Fibroblast of skin of left quadriceps (primary cell): ENCODE measurements at regions not wholly inside any gene's neighbourhood (a gene's known extent, or its start where the extent isn't known, plus 50 kb on each side); places are given as distances from the start of the nearest gene placed in this dataset.
"Not testable (repeated sequence)": the region's sequence is repeated elsewhere in the genome, so short reads cannot be mapped to it uniquely, and the experiment has no call there.

Experiments used
- DNase-seq, 2 experiments: peaks; one replicate each; pipeline ENCODE4 v3.0.0-alpha.2; 2013; ENCODE audit warnings: low read depth in 2 of 2

DNA sequence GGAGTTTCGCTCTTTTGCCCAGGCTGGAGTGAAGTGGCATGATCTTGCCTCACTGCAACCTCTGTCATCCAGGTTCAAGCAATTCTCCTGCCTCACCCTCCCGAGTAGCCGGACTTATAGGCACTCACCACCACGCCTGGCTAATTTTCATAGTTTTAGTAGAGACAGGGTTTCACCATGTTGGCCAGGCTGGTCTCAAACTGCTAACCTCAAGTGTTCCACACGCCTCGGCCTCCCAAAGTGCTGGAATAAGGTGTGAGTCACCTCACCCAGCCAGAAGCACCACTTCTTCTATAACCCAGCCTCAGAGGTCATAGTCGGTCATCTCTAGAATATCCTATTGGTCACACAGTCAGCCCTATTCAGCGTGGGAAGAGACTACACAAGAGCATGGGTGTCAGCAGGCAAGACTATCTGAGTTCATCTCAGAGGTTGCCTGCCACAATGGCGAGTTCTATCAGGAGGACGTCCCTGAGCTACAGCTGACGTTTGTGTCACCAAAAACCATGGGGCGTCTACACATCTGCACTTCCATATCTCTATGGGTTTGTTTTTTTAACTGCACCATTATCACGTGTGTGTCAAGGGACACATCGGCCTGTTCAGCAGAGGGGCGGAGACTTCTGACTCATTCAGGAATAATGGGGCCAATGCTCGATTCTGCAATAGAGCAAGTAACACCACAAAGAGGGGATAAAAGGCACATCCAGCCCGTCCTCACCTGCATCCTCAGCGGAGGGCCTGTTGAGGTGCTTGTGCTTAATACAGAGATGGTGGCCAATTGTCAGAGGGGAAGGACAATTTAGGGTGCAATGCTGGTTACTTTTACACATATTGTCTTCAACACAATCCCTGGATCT is 256.3 kb upstream of the IRF2BP2 start:
- DNase-seq = peak; percentile 34 to 50

DNA sequence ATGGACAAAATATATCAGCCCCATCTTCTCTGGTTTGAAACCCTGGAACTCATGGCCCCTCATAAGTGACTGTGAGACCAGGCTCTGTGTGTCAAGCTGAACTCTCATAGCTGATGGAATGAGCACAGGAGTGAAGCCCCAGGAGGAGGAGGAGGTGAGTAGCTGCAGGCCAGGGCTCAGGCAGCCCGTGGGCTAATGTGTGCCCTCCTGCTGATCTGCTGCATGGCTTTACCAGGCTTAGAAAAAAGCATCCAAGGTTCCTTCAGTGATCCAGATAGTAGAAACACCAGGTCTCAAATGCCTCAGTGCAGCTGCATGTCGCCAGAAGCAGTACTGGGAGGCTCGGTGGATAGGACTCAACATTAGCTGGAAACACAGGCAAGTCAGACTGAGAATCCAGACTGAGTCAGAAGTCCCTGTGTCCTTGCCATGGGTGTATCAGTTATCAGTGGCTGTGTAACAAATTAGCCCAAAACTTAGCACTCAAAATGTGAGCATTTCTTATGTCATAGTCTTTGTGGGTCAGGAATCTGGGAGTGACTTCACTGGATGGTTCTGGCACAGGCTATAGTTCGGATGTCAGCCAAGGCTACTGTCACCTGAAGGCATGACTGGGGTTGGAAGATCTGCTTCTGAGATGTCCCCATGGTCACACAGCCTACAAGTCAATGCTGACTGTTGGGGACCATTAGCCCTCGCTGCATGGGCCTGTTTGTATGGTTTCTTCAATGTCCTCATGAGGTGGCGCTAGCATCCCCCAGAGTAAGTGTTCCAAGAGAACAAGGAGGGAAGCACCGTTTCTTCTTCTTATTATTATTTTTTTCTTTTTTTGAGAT is 255.4 kb upstream of the IRF2BP2 start:
- DNase-seq = no peak

DNA sequence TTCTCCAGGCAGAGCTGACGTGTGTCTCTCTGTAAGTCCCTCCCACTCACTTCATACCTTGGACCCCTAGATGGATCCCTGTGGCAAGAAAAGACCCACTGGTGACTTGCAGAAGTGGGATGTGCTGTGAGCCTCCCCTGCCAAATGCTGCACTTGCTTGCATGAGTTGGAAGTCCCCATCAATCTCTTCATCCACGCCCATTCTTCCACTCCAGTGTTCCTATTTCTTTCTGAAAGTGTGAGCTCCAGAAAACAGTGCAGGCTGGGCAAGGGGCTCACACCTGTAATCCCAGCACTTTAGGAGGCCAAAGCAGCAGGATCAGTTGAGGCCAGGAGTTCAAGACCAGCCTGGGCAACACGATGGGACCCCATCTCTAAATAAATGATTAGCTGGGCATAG is 254.1 kb upstream of the IRF2BP2 start:
- no peak for DNase-seq

DNA sequence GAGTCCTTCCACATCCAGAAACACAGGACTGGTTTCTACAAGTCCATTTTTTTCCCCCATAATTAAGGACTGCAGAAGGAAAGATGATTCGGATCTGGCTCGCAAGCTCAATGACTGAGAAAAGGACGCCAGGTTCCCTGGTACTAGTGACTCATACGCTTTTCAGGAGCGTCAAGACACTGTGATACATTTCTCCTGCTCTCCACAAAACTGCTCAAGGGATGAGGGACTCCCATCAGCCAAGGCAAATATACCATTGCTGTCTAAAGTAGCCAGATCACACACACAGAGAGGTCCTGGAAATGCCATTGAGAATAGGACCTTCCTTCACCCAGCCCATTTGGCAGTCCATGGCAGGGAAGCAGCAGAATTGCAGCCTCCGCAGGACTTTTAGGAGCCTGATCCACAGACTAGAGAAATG is 253.6 kb upstream of the IRF2BP2 start:
- DNase-seq = no peak

- peak in 1 of 2 experiments; percentile 46 for DNase-seq
Observed at GRCh38 chr1:234862944-234863515, 253.1 kb upstream of the IRF2BP2 start.

DNA sequence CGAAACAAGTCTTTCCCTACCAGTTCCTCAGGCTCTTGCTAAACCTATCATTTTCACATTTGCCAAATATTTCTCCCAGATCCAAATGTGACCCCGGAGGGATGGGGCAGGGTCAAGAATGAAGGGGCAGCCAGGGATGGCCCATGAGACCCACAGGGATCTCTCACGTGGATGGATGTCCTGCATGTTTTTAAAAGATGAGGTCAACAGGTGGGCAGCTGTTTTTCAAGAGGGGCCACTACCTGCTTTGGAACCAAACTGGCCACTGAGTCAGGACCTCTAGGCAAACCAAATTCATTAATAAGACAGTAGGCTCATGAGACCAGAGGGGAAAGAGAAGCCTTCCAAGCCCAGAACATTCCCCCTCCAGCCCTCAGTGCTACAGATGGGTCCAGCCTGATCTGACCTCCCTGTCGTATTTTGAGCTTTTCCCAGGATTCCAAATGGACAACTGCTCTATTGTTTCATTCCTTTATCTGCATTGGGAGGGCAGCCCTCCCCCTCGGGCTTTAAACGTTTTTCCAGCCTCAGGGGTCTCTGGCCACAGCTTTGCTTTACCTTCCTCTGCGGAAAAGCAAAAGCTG is 252.5 kb upstream of the IRF2BP2 start:
- no peak for DNase-seq

DNA sequence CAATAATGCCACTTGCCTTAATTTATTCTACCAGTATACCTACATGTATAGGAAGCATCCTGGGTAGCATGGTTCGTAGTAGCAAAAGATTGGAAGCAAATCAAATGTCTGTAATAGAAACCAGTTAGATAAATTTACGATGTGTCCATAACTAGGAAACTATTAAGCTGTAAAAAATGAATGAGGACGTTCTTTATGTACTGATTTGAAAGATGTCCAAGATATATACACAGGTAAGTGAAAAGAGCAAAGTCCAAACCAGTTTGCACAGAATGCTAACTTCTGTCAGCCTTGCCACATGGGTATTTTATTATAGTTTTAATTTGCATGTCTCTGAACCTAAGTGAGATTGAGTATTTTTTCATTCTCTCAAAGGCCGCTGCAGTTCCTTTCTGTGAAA is 251.8 kb upstream of the IRF2BP2 start:
- DNase-seq = no peak

DNA sequence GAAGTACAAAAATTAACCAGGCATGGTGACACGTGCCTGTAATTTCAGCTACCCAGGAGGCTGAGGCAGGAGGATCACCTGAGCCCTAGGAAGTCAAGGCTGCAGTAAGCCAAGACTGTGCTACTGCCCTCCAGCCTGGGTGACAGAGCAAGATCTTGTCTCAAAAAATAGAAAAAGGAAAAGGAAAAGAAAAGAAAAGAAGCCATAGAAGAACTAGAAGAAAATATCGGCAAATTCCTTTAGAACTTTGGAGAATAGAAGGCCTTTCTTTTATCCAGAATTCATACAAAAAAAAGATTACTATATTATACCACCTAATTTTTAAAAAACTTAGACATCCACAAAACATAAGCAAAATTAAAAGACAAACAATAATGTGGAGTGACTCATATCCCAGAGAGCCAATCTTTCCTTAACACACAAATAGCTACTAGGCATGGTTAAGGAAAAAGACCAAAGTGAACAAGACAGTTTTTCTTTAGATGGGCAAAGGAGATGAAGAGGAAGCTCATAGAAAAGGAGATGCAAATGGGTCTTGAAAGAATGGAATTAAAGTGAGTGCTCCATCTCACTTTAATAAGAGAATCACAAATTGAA is 251.1 kb upstream of the IRF2BP2 start:
- DNase-seq = no peak

- DNase-seq = no peak
Observed at GRCh38 chr1:234858722-234859121, 248.7 kb upstream of the IRF2BP2 start.

GRCh38 chr1:234856845-234857245 is 246.9 kb upstream of the IRF2BP2 start:
- no peak for DNase-seq

GRCh38 chr1:234855851-234856250 is 245.9 kb upstream of the IRF2BP2 start:
- DNase-seq = no peak

- DNase-seq = no peak
Observed at GRCh38 chr1:234854645-234855039, 244.7 kb upstream of the IRF2BP2 start.

DNA sequence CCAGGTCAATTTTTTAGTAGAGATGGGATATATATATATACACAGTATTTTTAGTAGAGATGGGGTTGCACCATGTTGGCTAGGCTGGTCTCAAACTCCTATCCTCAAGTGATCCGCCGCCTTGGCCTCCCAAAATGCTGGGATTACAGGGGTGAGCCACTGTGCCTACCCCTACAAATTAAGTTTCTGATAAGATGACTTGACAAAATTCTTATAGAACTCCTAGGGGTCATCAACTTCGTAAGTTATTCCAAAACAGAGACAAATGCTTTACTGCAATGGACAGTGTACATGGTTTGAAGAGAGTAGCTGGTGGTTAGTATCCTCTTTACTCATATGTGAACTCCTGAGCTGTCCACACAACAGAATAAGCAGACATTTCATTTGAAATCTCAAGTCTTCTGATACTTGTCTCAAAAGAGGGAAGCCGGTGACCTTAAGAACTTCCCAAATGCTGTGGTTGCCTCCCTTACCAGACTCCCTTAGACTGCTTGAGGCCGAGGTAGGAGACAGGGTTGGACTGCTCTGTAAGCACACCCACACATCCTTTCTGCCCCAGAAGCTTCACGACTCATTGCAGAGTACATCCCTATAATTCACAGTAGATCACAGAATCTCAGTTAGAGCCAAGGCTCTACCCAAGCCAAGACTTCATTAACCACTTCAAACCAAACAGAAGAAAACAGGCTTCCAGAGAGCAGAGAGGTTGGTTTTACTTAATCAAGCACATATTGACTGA is 244.1 kb upstream of the IRF2BP2 start:
- DNase-seq = no peak

- no peak for DNase-seq
Observed at GRCh38 chr1:234852659-234853058, 242.7 kb upstream of the IRF2BP2 start.

GRCh38 chr1:234851450-234852438 is 241.8 kb upstream of the IRF2BP2 start:
- no peak for DNase-seq

DNA sequence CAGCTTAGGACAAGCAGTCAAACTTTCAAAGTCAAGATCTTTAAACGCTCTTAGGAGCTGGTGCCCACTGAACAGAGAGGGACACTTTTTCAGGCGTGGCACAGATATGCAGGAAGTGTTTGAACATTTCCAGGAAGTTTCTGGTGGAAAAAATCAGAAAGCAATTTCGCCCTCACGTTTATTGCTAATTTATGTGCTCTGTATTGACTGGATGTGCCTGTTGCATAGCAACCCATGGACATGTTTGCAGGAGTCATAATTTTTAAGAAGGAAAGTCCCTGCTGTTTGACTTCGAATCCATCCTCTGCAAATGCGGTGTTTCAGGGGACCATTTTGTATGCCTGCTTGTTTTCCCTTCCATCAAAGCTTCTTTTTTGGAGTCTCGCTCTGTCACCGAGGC is 239.9 kb upstream of the IRF2BP2 start:
- no peak for DNase-seq

DNA sequence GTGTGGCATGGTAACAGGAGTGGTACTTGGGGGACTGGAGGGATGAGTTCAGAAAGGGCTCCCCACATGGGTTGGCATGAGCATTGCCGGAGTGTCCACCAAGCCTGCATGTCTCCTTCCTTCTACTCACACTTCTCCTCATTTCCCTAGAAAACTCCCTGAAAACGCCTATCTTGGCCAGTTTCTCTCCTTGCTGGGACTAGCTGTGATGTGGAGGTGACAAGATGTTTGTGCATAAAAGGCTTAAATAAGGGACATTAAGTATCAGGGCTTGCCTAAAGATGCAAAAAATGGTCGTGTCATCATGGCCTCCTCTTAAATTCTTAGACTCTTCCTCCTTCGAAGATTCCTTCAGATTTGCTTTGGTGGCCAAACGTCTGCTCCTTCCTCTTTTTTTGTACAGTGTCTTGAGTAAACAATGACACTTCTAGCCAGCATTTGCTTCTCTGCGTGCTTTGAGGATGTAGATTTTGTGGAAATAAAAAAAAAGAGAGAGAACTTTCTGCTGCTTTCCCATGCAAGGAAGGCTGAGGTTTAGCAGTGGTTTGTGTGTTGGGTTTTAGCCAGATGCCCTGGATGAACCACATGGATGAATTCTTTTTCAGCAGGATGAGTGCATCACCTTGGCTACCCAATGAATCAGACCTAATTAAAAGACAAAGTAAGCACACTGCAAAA is 239.1 kb upstream of the IRF2BP2 start:
- peak; percentile 60 to 65 for DNase-seq

DNA sequence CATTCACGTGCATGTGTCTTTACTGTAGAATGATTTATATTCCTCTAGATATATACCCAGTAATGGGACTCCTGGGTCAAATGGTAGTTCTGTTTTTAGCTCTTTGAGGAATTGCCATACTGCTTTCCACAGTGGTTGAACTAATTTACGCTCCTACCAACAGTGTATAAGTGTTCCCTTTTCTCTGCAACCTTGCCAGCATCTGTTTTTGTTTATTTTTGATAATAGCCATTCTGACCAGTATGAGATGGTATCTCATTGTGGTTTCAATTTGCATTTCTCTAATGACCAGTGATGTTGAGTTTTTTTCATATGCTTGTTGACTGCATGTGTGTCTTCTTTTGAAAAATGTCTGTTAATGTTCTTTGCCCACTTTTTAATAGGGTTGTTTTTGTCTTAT is 236.8 kb upstream of the IRF2BP2 start:
- not testable (repeated sequence) for DNase-seq

DNA sequence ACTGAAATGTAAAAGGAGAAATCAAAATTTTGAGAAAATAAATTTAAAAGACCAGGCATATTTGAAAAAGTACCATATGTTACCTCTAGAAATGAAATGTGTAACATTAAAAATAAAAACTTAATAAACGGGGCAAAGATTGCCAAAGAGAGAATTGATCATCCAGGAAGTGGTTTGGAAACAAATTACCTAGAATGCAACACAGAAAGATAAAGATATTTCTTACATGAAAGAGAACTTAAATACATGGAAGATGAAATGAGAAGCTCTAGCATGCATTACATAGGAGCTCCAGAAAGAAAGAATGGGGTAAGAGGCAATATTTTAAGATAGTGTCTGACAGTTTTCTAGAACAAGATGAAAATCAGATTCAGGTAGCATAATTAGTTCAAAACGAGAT is 235.9 kb upstream of the IRF2BP2 start:
- no peak for DNase-seq
